ENCODE measurements at regions not wholly inside any gene's neighbourhood (a gene's known extent, or its start where the extent isn't known, plus 50 kb on each side); places are given as distances from the start of the nearest gene placed in this dataset.

DNA sequence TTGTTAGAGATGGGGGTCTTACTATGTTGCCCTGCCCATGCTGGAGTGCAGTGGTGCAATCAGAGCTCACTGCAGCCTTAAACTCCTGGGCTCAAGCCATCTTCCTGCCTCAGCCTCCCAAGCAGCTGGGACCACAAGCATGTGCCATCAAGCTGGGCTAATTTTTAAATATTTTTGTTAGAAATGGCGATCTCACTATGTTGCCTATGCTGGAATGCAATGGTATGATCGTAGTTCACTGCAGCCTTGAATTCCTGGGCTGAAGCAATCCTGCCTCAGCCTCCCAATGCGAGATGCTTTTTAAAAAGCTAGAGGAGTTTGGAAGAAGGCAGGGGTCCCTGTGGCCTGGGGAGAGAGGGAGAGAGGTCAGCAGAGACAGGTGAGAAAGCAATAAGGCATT is 600.1 kb upstream of the AUTS2 start:
- TF ChIP-seq, protein P1, sequence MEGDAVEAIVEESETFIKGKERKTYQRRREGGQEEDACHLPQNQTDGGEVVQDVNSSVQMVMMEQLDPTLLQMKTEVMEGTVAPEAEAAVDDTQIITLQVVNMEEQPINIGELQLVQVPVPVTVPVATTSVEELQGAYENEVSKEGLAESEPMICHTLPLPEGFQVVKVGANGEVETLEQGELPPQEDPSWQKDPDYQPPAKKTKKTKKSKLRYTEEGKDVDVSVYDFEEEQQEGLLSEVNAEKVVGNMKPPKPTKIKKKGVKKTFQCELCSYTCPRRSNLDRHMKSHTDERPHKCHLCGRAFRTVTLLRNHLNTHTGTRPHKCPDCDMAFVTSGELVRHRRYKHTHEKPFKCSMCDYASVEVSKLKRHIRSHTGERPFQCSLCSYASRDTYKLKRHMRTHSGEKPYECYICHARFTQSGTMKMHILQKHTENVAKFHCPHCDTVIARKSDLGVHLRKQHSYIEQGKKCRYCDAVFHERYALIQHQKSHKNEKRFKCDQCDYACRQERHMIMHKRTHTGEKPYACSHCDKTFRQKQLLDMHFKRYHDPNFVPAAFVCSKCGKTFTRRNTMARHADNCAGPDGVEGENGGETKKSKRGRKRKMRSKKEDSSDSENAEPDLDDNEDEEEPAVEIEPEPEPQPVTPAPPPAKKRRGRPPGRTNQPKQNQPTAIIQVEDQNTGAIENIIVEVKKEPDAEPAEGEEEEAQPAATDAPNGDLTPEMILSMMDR (conservative IDR thresholded peaks at IDR 0.05; ENCODE audit: low read length) = no peak
- TF ChIP-seq EZH2phosphoT487 (IDR thresholded peaks at IDR 0.05; ENCODE audit: borderline replicate concordance) = no peak
